Tibial nerve (tissue), 4 donors: ENCODE measurements at regions not wholly inside any gene's neighbourhood (a gene's known extent, or its start where the extent isn't known, plus 50 kb on each side); places are given as distances from the start of the nearest gene placed in this dataset.

ENCODE experiments used
- DNase-seq, 2 donors: peaks; one replicate each; pipeline ENCODE4 v3.0.0-alpha.2; 2019; ENCODE audit warnings: low spot score in 2 of 2
- H3K27ac ChIP-seq, 4 donors: fragments of 200-600 bp; sonication (generic) in 3 of 4; one replicate each; pipeline ENCODE4 v1.5.1; 2017 to 2019; ENCODE audit warnings: mild to moderate bottlenecking in 1 of 4
- H3K27me3 ChIP-seq, 2 donors: fragments of 200-600 bp; sonication (generic) in 1 of 2; one replicate each; pipeline versions ENCODE4 v1.5.1 to v1.6.0; 2017 to 2019
- H3K36me3 ChIP-seq, 3 donors: fragments of 200-600 bp; sonication (generic); one replicate each; pipeline ENCODE4 v1.5.1; 2018 to 2019
- H3K4me1 ChIP-seq, 4 donors: fragments of 200-600 bp; sonication (generic) in 3 of 4; one replicate each; pipeline ENCODE4 v1.5.1; 2017 to 2019
- H3K4me3 ChIP-seq, 4 donors: fragments of 200-600 bp; sonication (generic) in 3 of 4; one replicate each; pipeline ENCODE4 v1.5.1; 2017 to 2019; ENCODE audit warnings: mild to moderate bottlenecking in 1 of 4, moderate library complexity in 1 of 4
- H3K9me3 ChIP-seq, 4 donors: fragments of 200-600 bp; sonication (generic) in 3 of 4; one replicate each; pipeline ENCODE4 v1.5.1; 2017 to 2019
- EP300 ChIP-seq, 2 donors: sonication (generic); formaldehyde crosslinking; IDR thresholded peaks; one replicate each; pipeline ENCODE4 v1.6.1; 2017; ENCODE audit warnings: antibody characterized with exemption in 2 of 2, mild to moderate bottlenecking in 1 of 2
- POLR2A ChIP-seq, 2 donors: fragments of 450-650 bp; IDR thresholded peaks; one replicate each; pipeline ENCODE4 v1.6.1; 2017; ENCODE audit warnings: antibody characterized with exemption in 2 of 2, mild to moderate bottlenecking in 2 of 2, moderate library complexity in 2 of 2
- WGBS, 2 donors: methylation state at CpG; one replicate each; pipeline ENCODE4 v1.1.5; 2018; 5-methylcytosine and 5-hydroxymethylcytosine counted together
- TF ChIP-seq, protein P1 (sequence below), 5 experiments: fragments of 200-600 bp in 3 of 5; fragments of 450-650 bp in 2 of 5; sonication (generic) in 3 of 5; IDR thresholded peaks; one replicate each; pipeline ENCODE4 v1.5.1; 2016 to 2019; ENCODE audit warnings: antibody characterized with exemption in 5 of 5, mild to moderate bottlenecking in 3 of 5, moderate library complexity in 2 of 5

DNA sequence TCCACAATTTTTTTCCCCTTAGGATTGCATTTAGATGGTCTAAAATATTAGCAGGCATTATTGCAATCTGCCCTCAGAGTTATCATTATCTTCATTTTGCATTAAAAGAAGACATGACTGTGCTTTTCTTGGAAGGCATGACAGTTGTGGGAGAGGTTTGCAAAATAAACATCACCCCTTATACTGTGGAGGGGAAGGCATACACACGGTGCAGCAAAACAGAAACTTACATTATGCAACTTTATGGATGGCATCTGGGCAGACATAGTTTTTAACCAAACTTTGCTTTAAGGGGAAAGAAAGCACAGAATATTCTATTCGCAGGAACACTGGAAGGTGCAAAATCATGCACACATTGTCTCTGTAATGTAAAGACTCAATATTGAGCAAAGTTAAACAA lies 505.8 kb upstream of the ADAMTS16 start:
- no peaks in the 10 kb centered on the region for H3K36me3 ChIP-seq
- WGBS, 2 donors: 55 to 61% methylated on average over 2 of the region's 2 CpGs
- no peaks in the 10 kb centered on the region for H3K27me3 ChIP-seq
- no peaks in the 10 kb centered on the region for H3K4me1 ChIP-seq
- H3K4me3 ChIP-seq: no peak overlapping the region
- no peak for DNase-seq
- TF ChIP-seq POLR2A (IDR thresholded peaks at IDR 0.05) (no peak), EP300 (IDR thresholded peaks at IDR 0.05) (no peak)
- TF ChIP-seq, protein P1, sequence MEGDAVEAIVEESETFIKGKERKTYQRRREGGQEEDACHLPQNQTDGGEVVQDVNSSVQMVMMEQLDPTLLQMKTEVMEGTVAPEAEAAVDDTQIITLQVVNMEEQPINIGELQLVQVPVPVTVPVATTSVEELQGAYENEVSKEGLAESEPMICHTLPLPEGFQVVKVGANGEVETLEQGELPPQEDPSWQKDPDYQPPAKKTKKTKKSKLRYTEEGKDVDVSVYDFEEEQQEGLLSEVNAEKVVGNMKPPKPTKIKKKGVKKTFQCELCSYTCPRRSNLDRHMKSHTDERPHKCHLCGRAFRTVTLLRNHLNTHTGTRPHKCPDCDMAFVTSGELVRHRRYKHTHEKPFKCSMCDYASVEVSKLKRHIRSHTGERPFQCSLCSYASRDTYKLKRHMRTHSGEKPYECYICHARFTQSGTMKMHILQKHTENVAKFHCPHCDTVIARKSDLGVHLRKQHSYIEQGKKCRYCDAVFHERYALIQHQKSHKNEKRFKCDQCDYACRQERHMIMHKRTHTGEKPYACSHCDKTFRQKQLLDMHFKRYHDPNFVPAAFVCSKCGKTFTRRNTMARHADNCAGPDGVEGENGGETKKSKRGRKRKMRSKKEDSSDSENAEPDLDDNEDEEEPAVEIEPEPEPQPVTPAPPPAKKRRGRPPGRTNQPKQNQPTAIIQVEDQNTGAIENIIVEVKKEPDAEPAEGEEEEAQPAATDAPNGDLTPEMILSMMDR (IDR thresholded peaks at IDR 0.05): no peak
- H3K9me3 ChIP-seq: peaks cover 0 to 3% (median 0%) of the 10 kb centered on the region in 4 donors
- H3K27ac ChIP-seq: no peak overlapping the region

DNA sequence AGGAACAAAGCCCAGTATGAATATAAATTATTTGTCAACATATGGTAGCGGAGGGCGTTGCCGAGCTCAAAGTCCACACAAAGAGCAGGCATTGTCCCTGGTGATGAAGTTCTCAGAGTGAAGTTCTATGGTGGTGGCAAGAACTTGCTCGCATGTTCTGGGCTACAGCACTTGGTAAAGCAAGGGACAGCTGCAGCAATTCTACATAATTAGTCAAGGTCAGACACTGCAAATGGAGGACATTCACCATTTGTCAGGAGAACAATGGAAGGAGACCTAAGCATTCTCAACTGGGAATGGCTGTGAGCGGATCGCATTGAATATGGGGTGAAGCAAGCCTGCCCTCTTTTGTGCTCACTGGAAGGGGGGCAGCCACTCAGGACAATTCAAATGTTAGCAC lies 503.8 kb upstream of the ADAMTS16 start:
- no peak for TF ChIP-seq EP300 (IDR thresholded peaks at IDR 0.05)
- TF ChIP-seq, protein P1 (IDR thresholded peaks at IDR 0.05): no peak
- TF ChIP-seq POLR2A (IDR thresholded peaks at IDR 0.05): no peak
- Histone ChIP-seq H3K27me3 (no peaks in the 10 kb centered on the region), H3K4me1 (no peaks in the 10 kb centered on the region), H3K36me3 (no peaks in the 10 kb centered on the region), H3K9me3 (peaks cover 0 to 3% (median 0%) of the 10 kb centered on the region in 4 donors), H3K4me3 (no peak overlapping the region), H3K27ac (no peak overlapping the region)
- DNase-seq: no peak
- 69 to 72% methylated on average over 6 of the region's 6 CpGs for WGBS, 2 donors

DNA sequence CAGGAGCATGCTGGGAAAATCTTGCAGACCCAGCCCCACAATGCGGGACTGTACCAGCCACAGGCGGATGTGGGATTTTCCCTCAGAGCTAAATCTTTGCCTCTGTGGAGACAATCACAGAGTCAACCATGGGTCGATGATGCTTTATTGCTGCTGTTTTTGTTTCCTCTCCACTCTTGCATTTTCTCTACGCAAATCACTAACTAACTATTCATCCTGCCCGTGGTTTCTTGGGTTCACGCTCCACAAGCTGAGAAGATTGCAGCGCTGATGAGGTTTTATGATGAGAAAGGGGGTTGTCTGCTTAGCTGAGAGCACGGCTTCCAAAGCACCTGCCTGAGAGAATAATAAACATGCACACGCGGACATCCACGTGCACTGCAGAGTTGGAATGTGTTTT lies 500.2 kb upstream of the ADAMTS16 start:
- 41 to 56% methylated on average over 11 of the region's 11 CpGs for WGBS, 2 donors
- no peak for DNase-seq
- H3K27me3 ChIP-seq: no peaks in the 10 kb centered on the region
- H3K9me3 ChIP-seq: peaks cover 0 to 7% (median 0%) of the 10 kb centered on the region in 4 donors
- H3K4me3 ChIP-seq: no peak overlapping the region
- no peaks in the 10 kb centered on the region for H3K36me3 ChIP-seq
- no peak overlapping the region for H3K27ac ChIP-seq
- H3K4me1 ChIP-seq: no peaks in the 10 kb centered on the region
- no peak for TF ChIP-seq EP300 (IDR thresholded peaks at IDR 0.05)
- TF ChIP-seq, protein P1 (IDR thresholded peaks at IDR 0.05): no peak

DNA sequence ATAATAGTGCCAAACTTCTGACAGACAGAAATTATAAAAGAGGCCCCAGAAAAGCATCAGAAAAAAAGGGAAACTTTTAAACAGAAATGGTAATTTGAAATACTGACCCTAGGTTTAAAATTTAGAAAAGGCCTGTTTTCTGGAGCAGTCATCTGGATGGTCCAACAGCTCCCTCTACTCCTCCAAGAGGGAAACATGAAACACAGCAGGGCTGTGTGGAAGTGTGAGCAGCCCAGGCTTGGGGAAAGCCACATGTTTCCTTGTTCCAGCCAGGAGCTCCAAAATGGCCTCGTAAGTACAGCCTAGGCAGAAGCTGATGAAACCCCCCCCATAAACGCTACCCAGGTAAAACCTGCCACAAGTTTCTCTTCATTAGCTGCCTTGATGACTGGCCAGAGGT lies 499.3 kb upstream of the ADAMTS16 start:
- H3K27ac ChIP-seq: no peak overlapping the region
- no peaks in the 10 kb centered on the region for H3K27me3 ChIP-seq
- DNase-seq: no peak
- no peaks in the 10 kb centered on the region for H3K4me1 ChIP-seq
- no peaks in the 10 kb centered on the region for H3K36me3 ChIP-seq
- TF ChIP-seq EP300 (IDR thresholded peaks at IDR 0.05) (no peak), POLR2A (IDR thresholded peaks at IDR 0.05) (no peak)
- TF ChIP-seq, protein P1 (IDR thresholded peaks at IDR 0.05): no peak
- WGBS, 2 donors: 55 to 61% methylated on average over 2 of the region's 2 CpGs
- peaks cover 0 to 7% (median 0%) of the 10 kb centered on the region in 4 donors for H3K9me3 ChIP-seq
- H3K4me3 ChIP-seq: no peak overlapping the region

DNA sequence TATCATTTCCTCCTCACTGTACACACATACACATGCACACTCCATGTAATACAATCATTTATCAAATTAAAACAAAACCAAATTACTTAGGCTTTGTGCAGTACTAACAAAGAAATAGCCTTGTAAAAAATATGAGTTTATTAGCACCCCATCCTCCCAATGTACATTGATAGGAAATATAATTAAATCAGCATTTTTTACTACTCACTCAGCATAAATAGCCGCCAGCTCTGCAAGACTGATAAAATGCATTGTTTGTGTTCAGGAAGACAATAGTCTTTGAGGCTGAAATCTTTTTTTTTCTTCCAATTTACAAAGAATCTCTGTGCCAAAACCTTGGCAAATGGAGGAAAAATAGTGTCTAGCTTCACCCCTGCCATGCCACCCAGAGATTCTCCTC lies 497.6 kb upstream of the ADAMTS16 start:
- no peak for TF ChIP-seq EP300 (IDR thresholded peaks at IDR 0.05)
- TF ChIP-seq POLR2A (IDR thresholded peaks at IDR 0.05): no peak
- TF ChIP-seq, protein P1 (IDR thresholded peaks at IDR 0.05): no peak
- H3K9me3 ChIP-seq: peaks cover 0 to 7% (median 0%) of the 10 kb centered on the region in 4 donors
- no peak for DNase-seq
- H3K27ac ChIP-seq: no peak overlapping the region
- H3K4me3 ChIP-seq: no peak overlapping the region
- no peaks in the 10 kb centered on the region for H3K36me3 ChIP-seq
- no peaks in the 10 kb centered on the region for H3K4me1 ChIP-seq
- WGBS, 2 donors: 71 to 75% methylated on average over 1 of the region's 1 CpG
- H3K27me3 ChIP-seq: no peaks in the 10 kb centered on the region
